H1 (cell line): ENCODE measurements at regions not wholly inside any gene's neighbourhood (a gene's known extent, or its start where the extent isn't known, plus 50 kb on each side); places are given as distances from the start of the nearest gene placed in this dataset.

Experiments used
- CTCF ChIA-PET: fragments of 300-600 bp; sonication (Branson Sonifier 250); formaldehyde crosslinking; loops from one replicate; lab custom pipeline; 2021; ENCODE audit not compliant: partially characterized antibody; lab: Charles Lee
- POLR2A ChIA-PET: fragments of 300-600 bp; sonication (Branson Sonifier 250); formaldehyde crosslinking; loops from one replicate; lab custom pipeline; 2021; ENCODE audit warnings: inconsistent platforms; ENCODE audit not compliant: partially characterized antibody; lab: Charles Lee
- DNase-seq, 2 experiments: peaks; one replicate each; pipeline versions ENCODE4 v3.0.0 to v3.0.0-alpha.2; 2010 to 2022; ENCODE audit warnings: low spot score in 2 of 2, low read depth in 1 of 2, mixed read lengths in 1 of 2
- FAIRE-seq: peaks from 2 replicates; lab custom pipeline; 2011; peaks lifted over from hg19 to GRCh38; lab: Jason Lieb, UNC
- H2AFZ ChIP-seq: 2 replicates; pipeline ENCODE4 v1.8.1; 2012; ENCODE audit warnings: low read length, inconsistent platforms
- H2AK5ac ChIP-seq: 2 replicates; pipeline ENCODE4 v1.6.1; 2013; ENCODE audit warnings: low read depth, low read length
- H2BK120ac ChIP-seq: replicated peaks from 2 replicates; pipeline ENCODE3; 2013; ENCODE audit warnings: low read depth, low read length, inconsistent platforms
- H2BK12ac ChIP-seq: 2 replicates; pipeline ENCODE4 v1.6.1; 2013; ENCODE audit warnings: low read depth, low read length
- H2BK15ac ChIP-seq: 2 replicates; pipeline ENCODE4 v1.6.1; 2013; ENCODE audit warnings: low read length
- H2BK20ac ChIP-seq: 2 replicates; pipeline ENCODE4 v1.6.1; 2013; ENCODE audit warnings: low read length
- H2BK5ac ChIP-seq: 2 replicates; pipeline ENCODE4 v1.6.1; 2013; ENCODE audit warnings: low read depth, low read length
- H3K14ac ChIP-seq: 2 replicates; pipeline ENCODE4 v1.6.1; 2013; ENCODE audit warnings: inconsistent platforms; ENCODE audit not compliant: insufficient read length
- H3K18ac ChIP-seq: 2 replicates; pipeline ENCODE4 v1.6.1; 2013; ENCODE audit warnings: low read length; ENCODE audit errors: extremely low read depth
- H3K23ac ChIP-seq: 2 replicates; pipeline ENCODE4 v1.6.1; 2013; ENCODE audit warnings: inconsistent platforms; ENCODE audit not compliant: insufficient read length
- H3K23me2 ChIP-seq: 2 replicates; pipeline ENCODE4 v1.6.1; 2013; ENCODE audit warnings: low read depth, low read length
- H3K27ac ChIP-seq: 2 replicates; pipeline ENCODE4 v1.6.1; 2011; ENCODE audit warnings: low read depth, low read length, inconsistent platforms
- H3K27me3 ChIP-seq, 4 experiments: replicated peaks in 1 of 4; 1 replicate in 1 of 4; 2 replicates in 3 of 4; pipeline versions ENCODE4 v1.6.1 to v1.8.1; 2011 to 2013; ENCODE audit warnings: low read length in 3 of 4, mild to moderate bottlenecking in 3 of 4, inconsistent platforms in 2 of 4, mixed read lengths in 2 of 4, moderate library complexity in 1 of 4; ENCODE audit not compliant: control insufficient read depth in 3 of 4, insufficient read depth in 3 of 4; ENCODE audit errors: extremely low read depth in 1 of 4
- H3K36me3 ChIP-seq, 4 experiments: 2 replicates each; pipeline versions ENCODE4 v1.6.1 to v1.8.1; 2011 to 2013; ENCODE audit warnings: mild to moderate bottlenecking in 4 of 4, low read length in 3 of 4, moderate library complexity in 2 of 4, control low read depth in 1 of 4, inconsistent platforms in 1 of 4; ENCODE audit not compliant: insufficient read depth in 4 of 4, control insufficient read depth in 2 of 4
- H3K4ac ChIP-seq: replicated peaks from 2 replicates; pipeline ENCODE3; 2013; ENCODE audit warnings: low read length, low read depth, mixed read lengths, inconsistent platforms; ENCODE audit not compliant: insufficient read length
- H3K4me1 ChIP-seq, 4 experiments: replicated peaks in 1 of 4; 1 replicate in 1 of 4; 2 replicates in 3 of 4; pipeline versions ENCODE4 v1.6.1 to v1.8.1; 2011 to 2013; ENCODE audit warnings: low read length in 3 of 4, inconsistent platforms in 2 of 4, mixed read lengths in 1 of 4; ENCODE audit not compliant: insufficient read depth in 4 of 4, control insufficient read depth in 3 of 4
- H3K4me2 ChIP-seq, 2 experiments: 2 replicates each; pipeline versions ENCODE4 v1.6.1 to v1.8.1; 2011 to 2013; ENCODE audit warnings: low read depth in 2 of 2, low read length in 2 of 2, control low read depth in 1 of 2, inconsistent platforms in 1 of 2, mild to moderate bottlenecking in 1 of 2; ENCODE audit not compliant: insufficient read depth in 1 of 2
- H3K4me3 ChIP-seq, 4 experiments: fragments of 200-600, 300-600 bp in 1 of 4; sonication (generic), shearing (Covaris generic), sonication (Bioruptor Twin) in 1 of 4; 2 replicates each; pipeline versions ENCODE4 v1.5.1 to v1.8.1; 2011 to 2016; ENCODE audit warnings: low read length in 4 of 4, low read depth in 3 of 4, control low read depth in 2 of 4, inconsistent platforms in 2 of 4, mild to moderate bottlenecking in 2 of 4, mixed read lengths in 1 of 4, moderate library complexity in 1 of 4; ENCODE audit not compliant: insufficient read depth in 2 of 4; ENCODE audit errors: extremely low read depth in 1 of 4
- H3K56ac ChIP-seq: replicated peaks from 2 replicates; pipeline ENCODE3; 2013; ENCODE audit warnings: low read depth, mild to moderate bottlenecking, mixed read lengths, low read length, inconsistent platforms; ENCODE audit not compliant: insufficient read length
- H3K79me1 ChIP-seq: 2 replicates; pipeline ENCODE4 v1.6.1; 2013; ENCODE audit warnings: low read depth, low read length, control low read depth
- H3K79me2 ChIP-seq, 2 experiments: 2 replicates each; pipeline versions ENCODE4 v1.6.1 to v1.8.1; 2012 to 2013; ENCODE audit warnings: low read length in 2 of 2, mild to moderate bottlenecking in 2 of 2, inconsistent platforms in 1 of 2; ENCODE audit not compliant: insufficient read depth in 2 of 2, control insufficient read depth in 1 of 2
- H3K9ac ChIP-seq, 4 experiments: replicated peaks in 1 of 4; 1 replicate in 1 of 4; 2 replicates in 3 of 4; pipeline versions ENCODE4 v1.6.1 to v1.8.1; 2011 to 2013; ENCODE audit warnings: low read depth in 3 of 4, low read length in 3 of 4, control low read depth in 2 of 4, mild to moderate bottlenecking in 2 of 4, moderate library complexity in 2 of 4, inconsistent platforms in 1 of 4; ENCODE audit errors: extremely low read depth in 1 of 4
- H3K9me3 ChIP-seq, 2 experiments: 2 replicates each; pipeline versions ENCODE4 v1.6.1 to v1.8.1; 2012 to 2013; ENCODE audit warnings: mild to moderate bottlenecking in 2 of 2, moderate library complexity in 2 of 2, control low read depth in 1 of 2, inconsistent platforms in 1 of 2, low read depth in 1 of 2, low read length in 1 of 2, mixed read lengths in 1 of 2; ENCODE audit not compliant: insufficient read depth in 2 of 2
- H4K20me1 ChIP-seq, 2 experiments: replicated peaks in 1 of 2; 2 replicates each; pipeline versions ENCODE3 to v1.8.1; 2011 to 2013; ENCODE audit warnings: inconsistent platforms in 2 of 2, low read length in 2 of 2, mild to moderate bottlenecking in 1 of 2; ENCODE audit not compliant: insufficient read depth in 2 of 2, control insufficient read depth in 1 of 2
- H4K5ac ChIP-seq: 2 replicates; pipeline ENCODE4 v1.6.1; 2013; ENCODE audit warnings: low read length, low read depth, mixed read lengths, inconsistent platforms; ENCODE audit not compliant: insufficient read length
- H4K8ac ChIP-seq: 2 replicates; pipeline ENCODE4 v1.8.0; 2013; ENCODE audit warnings: mild to moderate bottlenecking, moderate library complexity, low read length, inconsistent platforms; ENCODE audit not compliant: insufficient read depth; ENCODE audit errors: extremely low read depth
- H4K91ac ChIP-seq: replicated peaks from 2 replicates; pipeline ENCODE3; 2013; ENCODE audit warnings: low read length, mixed read lengths, inconsistent platforms; ENCODE audit not compliant: insufficient read length
- CBX5 ChIP-seq: fragments of 300-800, 300-1000 bp; sonication (generic); IDR thresholded peaks from 2 replicates; pipeline ENCODE4 v1.7.1; 2016; ENCODE audit warnings: antibody characterized with exemption, low read length, low read depth
- CREB1 ChIP-seq: IDR thresholded peaks from 2 replicates; pipeline ENCODE4 v1.6.1; 2012; ENCODE audit warnings: inconsistent platforms
- GTF2F1 ChIP-seq: IDR thresholded peaks from 2 replicates; pipeline ENCODE4 v1.6.1; 2012; ENCODE audit warnings: low read depth, low read length, improper control_type of control experiment, borderline replicate concordance
- JUND ChIP-seq: IDR thresholded peaks from 2 replicates; pipeline ENCODE4 v1.6.1; 2011; ENCODE audit warnings: mild to moderate bottlenecking, improper control_type of control experiment, low read length
- RBBP5 ChIP-seq: IDR thresholded peaks from 2 replicates; pipeline ENCODE4 v1.7.1; 2012; ENCODE audit warnings: low read depth, mild to moderate bottlenecking, inconsistent platforms, low read length, moderate library complexity, borderline replicate concordance
- SIRT6 ChIP-seq: IDR thresholded peaks from one replicate; pipeline ENCODE4 v1.7.1; 2012; ENCODE audit warnings: low read length, inconsistent platforms
- SIX5 ChIP-seq: IDR thresholded peaks from 2 replicates; pipeline ENCODE4 v1.6.1; 2011; ENCODE audit warnings: mild to moderate bottlenecking, low read depth, low read length
- TBP ChIP-seq: IDR thresholded peaks from 2 replicates; pipeline ENCODE4 v1.6.1; 2011; ENCODE audit warnings: low read depth, low read length, improper control_type of control experiment
- ZNF274 ChIP-seq: IDR thresholded peaks from 2 replicates; pipeline ENCODE4 v1.7.0; 2012; ENCODE audit warnings: low read length, borderline replicate concordance; ENCODE audit errors: extremely low read depth
- WGBS, 2 experiments: shearing (Covaris generic) in 1 of 2; methylation state at CpG; one replicate each; pipeline versions ENCODE4 v1.1.6 to v1.1.7; 2013 to 2015; ENCODE audit warnings: low lambda C conversion rate in 2 of 2, mixed read lengths in 2 of 2, inconsistent platforms in 1 of 2, low coverage in 1 of 2, missing lambda C conversion rate in 1 of 2; ENCODE audit not compliant: insufficient replicate concordance in 2 of 2, insufficient coverage in 1 of 2, insufficient read length in 1 of 2; ENCODE audit errors: extremely low coverage in 1 of 2, missing lambda C conversion rate in 1 of 2; 5-methylcytosine and 5-hydroxymethylcytosine counted together
- TF ChIP-seq, protein P1 (sequence below): IDR thresholded peaks from 2 replicates; pipeline ENCODE4 v1.6.1; 2011; ENCODE audit warnings: low read depth, mild to moderate bottlenecking, low read length; ENCODE audit not compliant: insufficient read depth
- TF ChIP-seq, protein P2 (sequence below): IDR thresholded peaks from 2 replicates; pipeline ENCODE4 v1.6.1; 2011; ENCODE audit warnings: low read length, improper control_type of control experiment
- TF ChIP-seq, protein P3 (sequence below), 3 experiments: IDR thresholded peaks; 1 replicate in 2 of 3; 2 replicates in 1 of 3; pipeline versions ENCODE4 v1.5.1 to v1.6.1; 2011; ENCODE audit warnings: low read length in 3 of 3, mild to moderate bottlenecking in 3 of 3, inconsistent platforms in 2 of 3, low read depth in 1 of 3, moderate library complexity in 1 of 3; ENCODE audit not compliant: insufficient read depth in 1 of 3; ENCODE audit errors: control extremely low read depth in 1 of 3

DNA sequence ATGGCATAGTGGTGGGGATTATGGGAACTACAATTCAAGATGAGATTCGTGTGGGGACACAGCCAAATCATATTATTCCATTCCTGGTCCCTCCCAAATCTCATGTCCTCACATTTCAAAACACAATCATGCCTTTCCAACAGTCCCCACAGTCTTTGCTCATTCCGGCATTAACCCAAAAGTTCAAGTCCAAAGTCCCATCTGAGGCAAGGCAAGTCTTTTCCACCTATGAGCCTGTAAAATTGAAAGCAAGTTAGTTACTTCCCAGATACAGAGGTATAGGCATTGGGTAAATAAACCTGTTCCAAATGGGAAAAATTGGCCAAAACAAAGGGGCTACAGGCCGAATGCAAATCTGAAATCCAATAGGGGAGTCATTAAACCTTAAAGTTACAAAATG lies 1063.2 kb downstream of the CDH11 start:
- no peaks in the 10 kb centered on the region for H4K20me1 ChIP-seq
- H3K79me1 ChIP-seq: no peaks in the 10 kb centered on the region
- no peak overlapping the region for H3K27ac ChIP-seq
- H2BK15ac ChIP-seq: no peak overlapping the region
- H2BK20ac ChIP-seq: no peak overlapping the region
- no peak for FAIRE-seq
- no peak overlapping the region for H3K4me3 ChIP-seq
- no peak overlapping the region for H3K4ac ChIP-seq
- no peak overlapping the region for H4K5ac ChIP-seq
- H3K79me2 ChIP-seq: no peaks in the 10 kb centered on the region
- WGBS, 2 experiments: 89% methylated on average over 3 of the region's 3 CpGs; no CpG with 5 or more reads in 1 of the 2 experiments
- H2BK5ac ChIP-seq: no peak overlapping the region
- DNase-seq: no peak
- H3K27me3 ChIP-seq: no peaks in the 10 kb centered on the region
- H2BK12ac ChIP-seq: no peak overlapping the region
- CTCF ChIA-PET: no interaction called here
- no peak overlapping the region for H2AK5ac ChIP-seq
- no peak overlapping the region for H2BK120ac ChIP-seq
- no peak overlapping the region; the same call in 1 of the 2 replicates for H2AFZ ChIP-seq
- H3K9ac ChIP-seq: no peak overlapping the region
- H3K9me3 ChIP-seq: no peaks in the 10 kb centered on the region
- no peak overlapping the region for H3K56ac ChIP-seq
- H3K18ac ChIP-seq: no peak overlapping the region
- no peaks in the 10 kb centered on the region for H3K23me2 ChIP-seq
- no peak overlapping the region for H3K4me2 ChIP-seq
- POLR2A ChIA-PET: no interaction called here
- no peak overlapping the region for H3K14ac ChIP-seq
- H3K23ac ChIP-seq: no peak overlapping the region
- H4K91ac ChIP-seq: no peak overlapping the region
- no peaks in the 10 kb centered on the region for H3K4me1 ChIP-seq
- no peak overlapping the region for H4K8ac ChIP-seq
- H3K36me3 ChIP-seq: no peaks in the 10 kb centered on the region
- TF ChIP-seq SIX5 (no peak), GTF2F1 (no peak), CBX5 (no peak), SIRT6 (no peak), CREB1 (no peak), TBP (no peak), JUND (no peak), RBBP5 (no peak), ZNF274 (no peak)
- TF ChIP-seq, protein P1, sequence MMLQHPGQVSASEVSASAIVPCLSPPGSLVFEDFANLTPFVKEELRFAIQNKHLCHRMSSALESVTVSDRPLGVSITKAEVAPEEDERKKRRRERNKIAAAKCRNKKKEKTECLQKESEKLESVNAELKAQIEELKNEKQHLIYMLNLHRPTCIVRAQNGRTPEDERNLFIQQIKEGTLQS: no peak
- TF ChIP-seq, protein P2, sequence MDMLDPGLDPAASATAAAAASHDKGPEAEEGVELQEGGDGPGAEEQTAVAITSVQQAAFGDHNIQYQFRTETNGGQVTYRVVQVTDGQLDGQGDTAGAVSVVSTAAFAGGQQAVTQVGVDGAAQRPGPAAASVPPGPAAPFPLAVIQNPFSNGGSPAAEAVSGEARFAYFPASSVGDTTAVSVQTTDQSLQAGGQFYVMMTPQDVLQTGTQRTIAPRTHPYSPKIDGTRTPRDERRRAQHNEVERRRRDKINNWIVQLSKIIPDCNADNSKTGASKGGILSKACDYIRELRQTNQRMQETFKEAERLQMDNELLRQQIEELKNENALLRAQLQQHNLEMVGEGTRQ: no peak
- TF ChIP-seq, protein P3, sequence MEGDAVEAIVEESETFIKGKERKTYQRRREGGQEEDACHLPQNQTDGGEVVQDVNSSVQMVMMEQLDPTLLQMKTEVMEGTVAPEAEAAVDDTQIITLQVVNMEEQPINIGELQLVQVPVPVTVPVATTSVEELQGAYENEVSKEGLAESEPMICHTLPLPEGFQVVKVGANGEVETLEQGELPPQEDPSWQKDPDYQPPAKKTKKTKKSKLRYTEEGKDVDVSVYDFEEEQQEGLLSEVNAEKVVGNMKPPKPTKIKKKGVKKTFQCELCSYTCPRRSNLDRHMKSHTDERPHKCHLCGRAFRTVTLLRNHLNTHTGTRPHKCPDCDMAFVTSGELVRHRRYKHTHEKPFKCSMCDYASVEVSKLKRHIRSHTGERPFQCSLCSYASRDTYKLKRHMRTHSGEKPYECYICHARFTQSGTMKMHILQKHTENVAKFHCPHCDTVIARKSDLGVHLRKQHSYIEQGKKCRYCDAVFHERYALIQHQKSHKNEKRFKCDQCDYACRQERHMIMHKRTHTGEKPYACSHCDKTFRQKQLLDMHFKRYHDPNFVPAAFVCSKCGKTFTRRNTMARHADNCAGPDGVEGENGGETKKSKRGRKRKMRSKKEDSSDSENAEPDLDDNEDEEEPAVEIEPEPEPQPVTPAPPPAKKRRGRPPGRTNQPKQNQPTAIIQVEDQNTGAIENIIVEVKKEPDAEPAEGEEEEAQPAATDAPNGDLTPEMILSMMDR (IDR thresholded peaks at IDR 0.05; ENCODE audit: control extremely low read depth in 1 of 3, insufficient read depth in 1 of 3, low read depth in 1 of 3, low read length in 3 of 3): no peak
